K562 (cell line): ENCODE measurements at regions not wholly inside any gene's neighbourhood (a gene's known extent, or its start where the extent isn't known, plus 50 kb on each side); places are given as distances from the start of the nearest gene placed in this dataset.

Experiments used
- ATAC-seq: fragments of 200-7000 bp; cut with Tn5 transposase; 3 replicates; pipeline ENCODE4 v1.9.1; 2020; ENCODE audit warnings: moderate library complexity
- BruUV-seq: library from RNA; stranded (reverse); fragments of 400-500 nt; replicated peaks from 2 replicates; lab custom pipeline; 2021; lab: Mats Ljungman, UMichigan
- CTCF ChIA-PET: fragments of 300-600 bp; formaldehyde crosslinking; extraction: SDS; loops from one replicate; lab custom pipeline; 2021; ENCODE audit warnings: low intra/inter-chr PET ratio; lab: Yijun Ruan, JAX
- POLR2A ChIA-PET: fragments of 300-600, 350-650 bp; sonication (Branson Sonifier 250); formaldehyde crosslinking; extraction: SDS; loops from one replicate; lab custom pipeline; 2021; ENCODE audit warnings: antibody characterized with exemption, inconsistent platforms; lab: Yijun Ruan, JAX
- DNase-seq, 4 experiments: peaks; one replicate each; pipeline versions ENCODE4 v3.0.0 to v3.0.0-alpha.2; 2011 to 2018; ENCODE audit warnings: low spot score in 3 of 4, mixed read lengths in 3 of 4; ENCODE audit errors: extremely low read depth in 1 of 4
- FAIRE-seq: peaks from 2 replicates; lab custom pipeline; 2011; peaks lifted over from hg19 to GRCh38; lab: Jason Lieb, UNC
- H2AFZ ChIP-seq: 2 replicates; pipeline ENCODE4 v1.6.0; 2011; ENCODE audit warnings: low read depth, low read length, control low read depth, inconsistent platforms
- H3K27ac ChIP-seq: fragments of 200-600 bp; 3 replicates; pipeline ENCODE4 v1.8.0; 2011; ENCODE audit warnings: low read depth, mild to moderate bottlenecking, control low read depth, inconsistent platforms, low read length, moderate library complexity, mixed read lengths; ENCODE audit errors: extremely low read depth
- H3K27me3 ChIP-seq, 2 experiments: fragments of 300-600 bp in 1 of 2; 2 replicates in 1 of 2; 3 replicates in 1 of 2; pipeline versions ENCODE4 v1.6.0 to v1.8.0; 2011; ENCODE audit warnings: inconsistent platforms in 2 of 2, low read length in 2 of 2, mild to moderate bottlenecking in 1 of 2, mixed read lengths in 1 of 2, moderate library complexity in 1 of 2; ENCODE audit not compliant: control insufficient read depth in 2 of 2, insufficient read depth in 2 of 2
- H3K36me3 ChIP-seq: fragments of 300-600 bp; 3 replicates; pipeline ENCODE4 v1.8.0; 2011; ENCODE audit warnings: mild to moderate bottlenecking, low read length, inconsistent platforms; ENCODE audit not compliant: control insufficient read depth, insufficient read depth
- H3K4me1 ChIP-seq, 2 experiments: fragments of 200-600 bp in 1 of 2; replicated peaks in 1 of 2; 2 replicates in 1 of 2; 3 replicates in 1 of 2; pipeline versions ENCODE4 v1.5.1 to v1.8.0; 2011; ENCODE audit warnings: inconsistent platforms in 2 of 2, low read length in 2 of 2, mild to moderate bottlenecking in 1 of 2, mixed read lengths in 1 of 2, moderate library complexity in 1 of 2; ENCODE audit not compliant: control insufficient read depth in 2 of 2, insufficient read depth in 2 of 2
- H3K4me2 ChIP-seq: 2 replicates; pipeline ENCODE4 v1.6.1; 2011; ENCODE audit warnings: low read length, control low read depth, inconsistent platforms, mixed read lengths; ENCODE audit not compliant: insufficient read depth
- H3K4me3 ChIP-seq: fragments of 200-600 bp; sonication (generic), shearing (Covaris generic); 2 replicates; pipeline ENCODE4 v1.5.1; 2016; ENCODE audit warnings: control low read depth, inconsistent platforms
- H3K79me2 ChIP-seq: fragments of 200-600 bp; 3 replicates; pipeline ENCODE4 v1.8.0; 2011; ENCODE audit warnings: low read length, inconsistent platforms; ENCODE audit not compliant: control insufficient read depth, insufficient read depth
- H3K9ac ChIP-seq, 2 experiments: 2 replicates each; pipeline versions ENCODE4 v1.6.0 to v1.6.1; 2011; ENCODE audit warnings: low read depth in 2 of 2, low read length in 2 of 2, control low read depth in 1 of 2, inconsistent platforms in 1 of 2, mild to moderate bottlenecking in 1 of 2, mixed read lengths in 1 of 2; ENCODE audit not compliant: insufficient read depth in 1 of 2
- H3K9me1 ChIP-seq: one replicate; pipeline ENCODE4 v1.6.0; 2011; ENCODE audit warnings: inconsistent platforms, mild to moderate bottlenecking, low read length, moderate library complexity; ENCODE audit not compliant: control insufficient read depth, insufficient read depth
- H3K9me3 ChIP-seq: replicated peaks from 2 replicates; pipeline ENCODE4 v1.5.1; 2011; ENCODE audit warnings: low read depth, low read length, inconsistent platforms; ENCODE audit not compliant: control insufficient read depth, insufficient read depth
- H4K20me1 ChIP-seq: replicated peaks from 2 replicates; pipeline ENCODE4 v1.6.1; 2011; ENCODE audit warnings: low read length, inconsistent platforms, mixed read lengths; ENCODE audit not compliant: control insufficient read depth, insufficient read depth
- ADNP ChIP-seq: fragments of 200-800 bp; sonication (Bioruptor generic); IDR thresholded peaks from 2 replicates; pipeline ENCODE4 v1.6.1; 2016; ENCODE audit warnings: missing genetic modification characterization, missing compliant biosample characterization
- CBX5 ChIP-seq: IDR thresholded peaks from 2 replicates; pipeline ENCODE4 v1.6.1; 2014; ENCODE audit warnings: low read depth, borderline replicate concordance
- CCAR2 ChIP-seq: fragments of 200-400 bp; formaldehyde crosslinking; IDR thresholded peaks from 2 replicates; pipeline ENCODE4 v1.6.1; 2017; ENCODE audit warnings: mild to moderate bottlenecking, low read depth, low read length
- CEBPG ChIP-seq, 3 experiments: fragments of 200-800 bp in 1 of 3; sonication (Bioruptor generic) in 1 of 3; sonication (generic) in 1 of 3; formaldehyde crosslinking in 1 of 3; IDR thresholded peaks in 2 of 3; conservative IDR thresholded peaks in 1 of 3; 2 replicates each; pipeline versions ENCODE4 v1.6.1 to v1.8.0; 2016 to 2022; ENCODE audit warnings: missing compliant biosample characterization in 2 of 3, missing genetic modification characterization in 2 of 3, mild to moderate bottlenecking in 1 of 3, missing genetic modification reagents in 1 of 3
- CHD2 ChIP-seq: IDR thresholded peaks from 2 replicates; pipeline ENCODE4 v1.6.1; 2011; ENCODE audit warnings: low read depth, low read length
- ERF ChIP-seq: fragments of 450-650 bp; formaldehyde crosslinking; IDR thresholded peaks from 2 replicates; pipeline ENCODE4 v1.4.0; 2020; ENCODE audit warnings: mild to moderate bottlenecking, mixed read lengths
- EZH2 ChIP-seq: IDR thresholded peaks from 2 replicates; pipeline ENCODE4 v1.6.1; 2012; ENCODE audit warnings: low read depth, mild to moderate bottlenecking, inconsistent platforms, low read length, borderline replicate concordance
- HMG20A ChIP-seq: fragments of 450-650 bp; formaldehyde crosslinking; conservative IDR thresholded peaks from 2 replicates; pipeline ENCODE4 v1.4.0; 2020; ENCODE audit warnings: mild to moderate bottlenecking, mixed read lengths
- NRF1 ChIP-seq, 2 experiments: fragments of 450-650 bp; IDR thresholded peaks in 1 of 2; conservative IDR thresholded peaks in 1 of 2; 2 replicates each; pipeline ENCODE4 v1.6.1; 2014; ENCODE audit warnings: mild to moderate bottlenecking in 2 of 2
- OTX1 ChIP-seq: fragments of 450-650 bp; formaldehyde crosslinking; IDR thresholded peaks from 2 replicates; pipeline ENCODE4 v1.4.0; 2022; ENCODE audit warnings: mild to moderate bottlenecking
- POLR2H ChIP-seq: IDR thresholded peaks from 2 replicates; pipeline ENCODE4 v1.6.1; 2016; ENCODE audit warnings: missing genetic modification characterization, low read depth, mild to moderate bottlenecking, control low read depth, missing compliant biosample characterization, moderate library complexity
- SNRNP70 ChIP-seq: fragments of 200-400 bp; formaldehyde crosslinking; optimal IDR thresholded peaks from 2 replicates; pipeline ENCODE3; 2017; ENCODE audit warnings: low read depth, low read length
- TAF7 ChIP-seq: fragments of 450-650 bp; IDR thresholded peaks from 2 replicates; pipeline ENCODE4 v1.6.1; 2016; ENCODE audit warnings: missing genetic modification characterization, missing compliant biosample characterization
- ZBTB17 ChIP-seq: fragments of 450-650 bp; formaldehyde crosslinking; IDR thresholded peaks from 2 replicates; pipeline ENCODE4 v1.4.0; 2020; ENCODE audit warnings: mild to moderate bottlenecking
- ZNF24 ChIP-seq: fragments of 450-650 bp; IDR thresholded peaks from 2 replicates; pipeline ENCODE4 v1.6.1; 2016
- ZZZ3 ChIP-seq: fragments of 450-650 bp; IDR thresholded peaks from 2 replicates; pipeline ENCODE4 v1.6.1; 2016; ENCODE audit warnings: antibody characterized with exemption, mild to moderate bottlenecking, moderate library complexity
- WGBS: fragments of 100-300 bp; shearing (Covaris generic); methylation state at CpG from one replicate; pipeline ENCODE4 v1.1.6; 2016; ENCODE audit warnings: low coverage, mixed read lengths; ENCODE audit not compliant: insufficient coverage; ENCODE audit errors: missing lambda C conversion rate; 5-methylcytosine and 5-hydroxymethylcytosine counted together
- in situ Hi-C: fragments of 300-500 bp; cut with MboI; formaldehyde crosslinking; loops from 4 replicates; pipeline ENCODE4 v1.15.0; 2018; ENCODE audit warnings: inconsistent platforms, mixed read lengths
- intact Hi-C: fragments of 100-400 bp; cut with micrococcal nuclease; formaldehyde crosslinking; loops from 2 replicates; pipeline ENCODE4 v1.14.2; 2022
- TF ChIP-seq, protein P1 (sequence below): sonication (generic); formaldehyde crosslinking; IDR thresholded peaks from 2 replicates; pipeline ENCODE4 v1.8.0; 2022; ENCODE audit warnings: mild to moderate bottlenecking, low read depth, missing genetic modification reagents
- TF ChIP-seq, protein P2 (sequence below), 2 experiments: fragments of 450-650 bp in 1 of 2; sonication (generic) in 1 of 2; formaldehyde crosslinking; conservative IDR thresholded peaks; 2 replicates each; pipeline versions ENCODE4 v1.4.0 to v1.8.1; 2020 to 2022; ENCODE audit warnings: mild to moderate bottlenecking in 1 of 2, missing genetic modification reagents in 1 of 2

DNA sequence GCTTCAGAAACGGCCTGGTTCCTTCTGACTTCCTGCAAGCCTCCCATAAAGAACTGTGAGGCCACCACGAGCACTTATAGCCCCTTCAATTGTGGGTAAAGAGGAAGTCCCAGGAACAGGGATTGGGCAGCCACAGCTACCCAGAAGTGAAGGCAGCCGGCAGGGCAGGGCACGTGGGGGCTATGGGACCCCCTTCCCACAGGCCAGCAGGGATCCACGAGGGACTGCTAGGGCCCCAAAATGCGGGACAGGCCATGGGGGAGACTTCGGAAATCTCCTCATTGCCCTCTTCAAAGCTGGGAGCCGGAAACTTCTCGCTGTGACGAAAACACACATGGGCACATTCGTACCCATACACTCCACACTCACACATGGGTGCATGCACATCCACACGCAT, 196.1 kb upstream of the SALL3 start:
- FAIRE-seq (no peak), DNase-seq (no peak), ATAC-seq (no peak)
- H3K9ac ChIP-seq: no peak overlapping the region
- BruUV-seq: no TSS peak
- TF ChIP-seq ZNF24: no peak
- no peak for TF ChIP-seq ZBTB17 (CRISPR knock-in tag)
- no peak for TF ChIP-seq SNRNP70
- no peak for TF ChIP-seq CHD2
- no peak for TF ChIP-seq ERF (CRISPR knock-in tag)
- TF ChIP-seq CEBPG (CRISPR knock-in tag; IDR thresholded peaks at IDR 0.05): no peak
- no peak for TF ChIP-seq CEBPG (tag; conservative IDR thresholded peaks at IDR 0.05 in 1 of 2, IDR thresholded peaks at IDR 0.05 in 1 of 2)
- TF ChIP-seq CCAR2: no peak
- TF ChIP-seq HMG20A (CRISPR knock-in tag): no peak
- TF ChIP-seq TAF7 (tag): no peak
- TF ChIP-seq EZH2: no peak
- TF ChIP-seq, protein P1, sequence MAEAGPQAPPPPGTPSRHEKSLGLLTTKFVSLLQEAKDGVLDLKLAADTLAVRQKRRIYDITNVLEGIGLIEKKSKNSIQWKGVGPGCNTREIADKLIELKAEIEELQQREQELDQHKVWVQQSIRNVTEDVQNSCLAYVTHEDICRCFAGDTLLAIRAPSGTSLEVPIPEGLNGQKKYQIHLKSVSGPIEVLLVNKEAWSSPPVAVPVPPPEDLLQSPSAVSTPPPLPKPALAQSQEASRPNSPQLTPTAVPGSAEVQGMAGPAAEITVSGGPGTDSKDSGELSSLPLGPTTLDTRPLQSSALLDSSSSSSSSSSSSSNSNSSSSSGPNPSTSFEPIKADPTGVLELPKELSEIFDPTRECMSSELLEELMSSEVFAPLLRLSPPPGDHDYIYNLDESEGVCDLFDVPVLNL (CRISPR knock-in tag): no peak
- no peak for TF ChIP-seq OTX1 (CRISPR knock-in tag)
- no peak for TF ChIP-seq POLR2H (tag)
- no peak for TF ChIP-seq NRF1 (conservative IDR thresholded peaks at IDR 0.05 in 1 of 2, IDR thresholded peaks at IDR 0.05 in 1 of 2)
- TF ChIP-seq CBX5: no peak
- TF ChIP-seq, protein P2, sequence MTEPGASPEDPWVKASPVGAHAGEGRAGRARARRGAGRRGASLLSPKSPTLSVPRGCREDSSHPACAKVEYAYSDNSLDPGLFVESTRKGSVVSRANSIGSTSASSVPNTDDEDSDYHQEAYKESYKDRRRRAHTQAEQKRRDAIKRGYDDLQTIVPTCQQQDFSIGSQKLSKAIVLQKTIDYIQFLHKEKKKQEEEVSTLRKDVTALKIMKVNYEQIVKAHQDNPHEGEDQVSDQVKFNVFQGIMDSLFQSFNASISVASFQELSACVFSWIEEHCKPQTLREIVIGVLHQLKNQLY (CRISPR knock-in tag; conservative IDR thresholded peaks at IDR 0.05): no peak
- TF ChIP-seq ADNP: no peak
- TF ChIP-seq ZZZ3: no peak
- H4K20me1 ChIP-seq: no peaks in the 10 kb centered on the region
- in situ Hi-C loops: no loop called here
- no peaks in the 10 kb centered on the region for H3K4me1 ChIP-seq
- intact Hi-C loops: no loop called here
- H3K27ac ChIP-seq: no peak overlapping the region
- H3K36me3 ChIP-seq: no peaks in the 10 kb centered on the region
- no peak overlapping the region for H2AFZ ChIP-seq
- CTCF ChIA-PET: no interaction called here
- H3K27me3 ChIP-seq: peaks cover 0 to 32% of the 10 kb centered on the region in 2 experiments; a peak in 2 of 5 replicates
- H3K4me3 ChIP-seq: no peak overlapping the region
- POLR2A ChIA-PET: no interaction called here
- H3K9me1 ChIP-seq: no peaks in the 10 kb centered on the region
- no peaks in the 10 kb centered on the region for H3K79me2 ChIP-seq
- H3K4me2 ChIP-seq: no peak overlapping the region
- no peaks in the 10 kb centered on the region for H3K9me3 ChIP-seq
- WGBS: 0% methylated on average over 5 of the region's 12 CpGs
